Stimulated activated CD4-positive, alpha-beta T cell treated with anti-CD3 and anti-CD28 coated beads, Interleukin-15, amount 100 ng/mL, for 24 hours (primary cell): ENCODE measurements at regions not wholly inside any gene's neighbourhood (a gene's known extent, or its start where the extent isn't known, plus 50 kb on each side); places are given as distances from the start of the nearest gene placed in this dataset.
A peak's percentile ranks its signal among the peaks of the same experiment; 100 is the strongest.
"Not testable (repeated sequence)": the region's sequence is repeated elsewhere in the genome, so short reads cannot be mapped to it uniquely, and the experiment has no call there.

ENCODE experiments used
- DNase-seq: peaks from one replicate; pipeline ENCODE4 v3.0.0-alpha.2; 2020

GRCh38 chr4:189740873-189741272 lies 199.8 kb upstream of the FRG1 start:
- no peak for DNase-seq

GRCh38 chr4:189753092-189753491 lies 187.6 kb upstream of the FRG1 start:
- DNase-seq: not testable (repeated sequence)

GRCh38 chr4:189763583-189763982 lies 177.1 kb upstream of the FRG1 start:
- DNase-seq: no peak

DNA sequence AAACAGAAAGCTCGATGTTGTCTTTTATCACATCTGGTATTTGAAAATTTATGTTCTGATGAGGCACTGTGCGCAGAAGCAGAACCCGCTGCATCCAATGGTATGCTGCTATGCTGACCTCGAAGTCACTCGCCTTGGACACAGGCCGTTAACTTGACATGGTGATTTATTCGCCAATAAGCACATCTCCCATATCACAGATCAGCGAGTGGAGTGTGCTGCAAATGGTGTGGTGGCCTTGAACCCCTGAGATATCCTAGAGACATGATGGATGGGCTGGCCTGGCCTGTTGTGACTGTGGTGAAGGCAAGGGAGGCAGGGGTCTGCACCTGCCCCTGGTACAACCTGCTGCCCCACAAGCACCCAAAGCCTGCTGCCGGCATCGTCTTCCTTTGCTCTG lies 175.4 kb upstream of the FRG1 start:
- DNase-seq: no peak

GRCh38 chr4:189765736-189766135 lies 174.9 kb upstream of the FRG1 start:
- DNase-seq: no peak

DNA sequence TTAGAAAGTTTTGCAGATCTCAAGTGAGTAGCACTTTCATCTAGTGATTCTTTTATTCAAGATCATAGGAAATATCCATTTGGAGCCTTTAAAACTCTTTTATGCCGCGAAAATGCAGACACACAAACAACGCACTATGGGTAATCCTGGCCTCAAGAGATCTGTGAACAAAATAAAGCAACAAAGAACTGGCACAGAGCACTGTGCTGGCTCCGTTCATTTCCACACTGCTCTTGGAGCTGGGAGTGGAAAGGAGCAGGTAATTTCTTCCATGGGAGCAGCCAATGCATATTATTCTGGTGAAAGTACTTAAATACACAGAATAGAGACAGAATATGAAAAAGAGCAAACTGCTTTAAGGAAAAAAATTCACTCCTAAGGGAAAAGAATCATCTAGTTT lies 172.7 kb upstream of the FRG1 start:
- DNase-seq: no peak

DNA sequence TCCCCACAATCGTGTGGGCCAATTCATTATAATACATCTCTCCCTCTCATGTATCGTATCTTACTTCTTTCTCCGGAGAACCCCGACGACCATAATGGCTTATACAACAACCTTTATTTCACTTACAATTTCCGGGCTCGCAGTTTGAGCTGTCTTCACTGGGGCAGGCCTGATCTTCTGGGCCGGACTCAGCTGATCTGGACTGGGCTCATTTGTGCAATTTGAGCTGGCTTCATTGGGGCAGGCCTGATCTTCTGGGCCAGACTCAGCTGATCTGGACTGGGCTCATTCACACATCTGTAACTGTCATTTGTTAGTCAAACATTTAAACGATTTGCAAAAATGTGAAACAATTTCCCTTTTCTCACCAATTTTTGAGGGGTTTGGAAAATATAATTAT lies 171.5 kb upstream of the FRG1 start:
- no peak for DNase-seq

GRCh38 chr4:189771696-189772361 lies 168.8 kb upstream of the FRG1 start:
- no peak for DNase-seq

GRCh38 chr4:189773909-189774308 lies 166.8 kb upstream of the FRG1 start:
- no peak for DNase-seq

DNA sequence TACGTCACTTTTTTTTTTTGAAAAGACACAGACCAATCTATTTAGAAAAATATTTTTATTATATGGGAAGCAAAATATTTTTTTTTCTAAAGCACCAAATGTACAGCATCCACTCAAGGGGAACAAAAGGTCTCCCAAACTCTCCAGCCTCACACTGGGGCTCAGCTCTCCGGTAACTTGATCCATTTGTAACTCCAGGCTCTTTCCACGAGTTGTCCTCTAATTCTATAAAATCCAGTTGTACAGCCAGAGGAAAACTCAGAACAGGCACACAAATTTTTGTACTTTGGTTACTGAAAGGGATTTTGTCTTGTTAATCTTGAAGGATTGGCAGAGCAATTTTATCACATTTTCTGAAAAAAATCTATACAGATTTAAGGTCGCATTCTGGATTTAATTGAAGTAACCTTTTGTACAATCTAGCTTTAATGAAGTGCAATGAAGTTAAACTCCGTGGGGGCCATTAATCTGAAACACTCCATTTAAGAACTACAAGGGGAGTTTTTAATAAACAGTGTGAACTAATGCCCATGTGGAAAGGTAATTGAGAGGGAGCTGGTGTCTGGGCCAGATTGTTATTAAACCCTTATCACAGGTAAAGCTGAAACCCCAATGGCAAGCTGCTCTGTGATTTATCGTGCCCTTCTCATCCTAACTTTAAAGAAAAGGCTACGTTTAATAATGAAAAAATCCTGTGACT lies 161.2 kb upstream of the FRG1 start:
- DNase-seq: no peak

DNA sequence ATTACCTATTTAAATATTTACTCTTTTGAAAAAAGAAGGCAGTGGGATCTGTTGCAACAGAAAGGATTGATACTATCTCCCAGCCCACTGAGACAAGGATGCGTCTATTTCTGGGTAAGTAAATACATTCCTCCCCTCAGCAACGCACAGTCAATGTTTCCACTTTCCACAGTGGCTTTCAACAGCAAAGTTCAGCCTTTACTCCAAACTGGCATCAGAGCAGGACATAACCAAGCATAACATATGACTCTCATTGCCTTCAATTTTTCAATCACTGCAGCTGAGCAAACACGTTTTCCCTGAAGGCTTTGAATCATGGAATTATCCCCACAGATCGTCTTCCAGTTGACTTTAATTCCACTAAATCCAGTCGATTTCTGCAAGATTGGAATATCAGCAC lies 160.3 kb upstream of the FRG1 start:
- DNase-seq: no peak

GRCh38 chr4:189784651-189785050 lies 156.0 kb upstream of the FRG1 start:
- DNase-seq: no peak

GRCh38 chr4:189785257-189785656 lies 155.4 kb upstream of the FRG1 start:
- DNase-seq: no peak

DNA sequence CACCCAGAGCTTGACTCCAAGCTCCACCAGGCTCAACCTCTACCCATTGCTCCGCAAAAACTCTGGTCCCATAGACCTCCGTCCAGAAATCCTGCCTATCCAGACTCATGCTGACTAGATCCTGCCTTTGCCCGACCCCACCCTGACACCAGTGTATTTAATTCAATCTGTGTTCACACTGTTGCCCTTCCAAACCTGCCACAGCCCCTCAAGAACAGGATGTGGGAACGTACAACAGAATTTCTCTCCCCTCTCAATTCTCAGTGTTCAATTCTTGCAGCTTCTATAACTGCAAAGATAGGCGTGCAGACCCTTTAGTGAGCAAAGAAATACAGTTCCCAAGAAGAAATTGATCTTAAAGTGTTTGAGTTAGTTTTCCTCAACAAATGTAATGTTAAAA lies 154.2 kb upstream of the FRG1 start:
- no peak for DNase-seq

GRCh38 chr4:189787216-189788031 lies 153.2 kb upstream of the FRG1 start:
- DNase-seq: no peak

DNA sequence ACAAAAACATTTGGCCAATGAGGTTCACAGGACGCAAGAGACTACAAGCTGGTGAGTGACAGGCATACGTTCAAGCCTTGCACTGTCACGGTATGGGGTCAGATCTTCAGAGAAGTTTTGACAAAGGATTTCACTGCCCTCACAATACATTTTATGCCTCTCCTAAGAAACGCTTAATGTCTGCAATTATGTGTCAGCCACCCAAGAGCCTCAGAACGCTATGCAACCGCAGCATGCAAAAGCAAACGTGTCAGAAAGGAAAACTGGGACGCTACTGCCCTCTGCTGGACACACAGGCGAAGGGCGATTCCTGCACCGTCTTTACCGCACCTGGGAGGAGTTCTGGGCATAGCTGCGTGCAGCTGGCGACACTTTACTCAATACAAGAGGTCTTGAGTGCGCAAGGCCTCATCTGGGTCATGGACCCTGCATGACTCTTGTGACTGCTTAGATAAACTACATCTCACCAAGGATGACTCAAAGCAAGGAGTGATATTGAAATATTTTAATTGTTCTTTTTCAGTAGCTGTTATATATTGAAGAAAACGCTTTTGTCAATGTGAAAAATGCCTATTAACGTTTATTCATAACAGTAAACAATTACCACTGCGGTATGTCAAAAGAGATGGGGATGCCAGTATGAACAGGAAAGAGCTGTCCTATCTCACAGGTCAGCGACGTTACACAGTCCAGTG lies 147.6 kb upstream of the FRG1 start:
- DNase-seq: peak; percentile 72

GRCh38 chr4:189800545-189801088 lies 140.1 kb upstream of the FRG1 start:
- DNase-seq: no peak

DNA sequence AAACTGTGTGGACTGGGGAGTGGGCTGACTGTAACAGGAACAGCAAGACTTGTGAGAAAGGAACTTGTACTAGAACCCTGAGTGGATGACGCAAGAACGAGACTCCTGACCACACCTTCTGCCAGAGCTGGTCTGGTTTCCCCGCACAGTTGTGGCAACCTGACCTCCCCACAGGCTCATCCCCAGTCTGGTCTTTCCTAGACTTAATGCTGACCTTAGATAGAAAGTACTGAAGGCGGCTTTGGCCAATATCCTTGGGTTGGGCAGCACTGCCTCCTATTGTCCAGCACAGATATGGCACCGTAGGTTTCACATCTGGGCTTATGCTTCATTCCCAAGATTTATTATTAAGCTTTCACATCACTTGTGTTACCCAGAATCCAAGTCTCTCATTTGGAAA lies 137.8 kb upstream of the FRG1 start:
- no peak for DNase-seq

DNA sequence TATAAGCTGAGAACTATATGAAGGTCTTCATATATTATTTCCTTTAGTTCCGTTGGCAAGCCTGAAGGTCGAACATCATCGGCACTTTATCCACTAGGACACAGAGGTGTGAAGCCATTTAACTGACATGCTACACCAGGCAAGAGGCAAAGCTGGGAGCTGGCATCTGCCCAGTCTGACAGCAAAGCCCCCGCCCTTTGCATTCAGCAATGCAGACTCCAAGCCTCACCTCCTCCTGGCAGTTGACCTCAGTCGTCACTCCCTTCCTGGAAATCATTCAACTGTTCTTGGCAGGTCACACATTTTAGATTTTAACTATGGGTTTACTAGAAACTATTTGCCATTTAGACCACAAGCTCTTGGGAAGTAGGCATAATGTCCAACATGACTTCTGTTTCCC lies 135.8 kb upstream of the FRG1 start:
- no peak for DNase-seq

- no peak for DNase-seq
Measured at GRCh38 chr4:189806506-189806905, 134.2 kb upstream of the FRG1 start.

- no peak for DNase-seq
Measured at GRCh38 chr4:189807031-189807430, 133.6 kb upstream of the FRG1 start.

DNA sequence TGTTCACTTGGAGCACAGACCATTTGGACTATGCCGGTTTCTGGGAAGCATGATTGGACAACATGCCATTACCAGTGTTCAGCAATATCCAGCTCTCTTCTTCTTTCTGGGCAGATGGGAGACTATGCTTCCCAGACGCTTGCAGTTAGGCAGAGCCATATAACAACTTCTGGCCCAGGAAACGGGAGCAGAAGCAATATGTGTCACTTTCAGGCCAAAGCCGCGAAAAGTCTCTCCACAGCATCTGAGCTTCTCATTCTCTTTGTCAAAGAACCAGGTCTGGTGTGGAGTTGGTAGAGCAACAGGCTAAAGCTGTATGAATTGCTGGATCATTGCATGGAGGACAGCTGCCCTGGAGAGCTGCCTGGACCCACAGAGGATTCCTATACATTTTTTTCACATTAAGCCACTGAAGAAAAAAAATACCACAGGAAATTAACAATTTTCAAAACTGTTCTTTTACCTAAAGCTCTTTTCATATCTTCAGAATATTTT lies 131.4 kb upstream of the FRG1 start:
- no peak for DNase-seq

DNA sequence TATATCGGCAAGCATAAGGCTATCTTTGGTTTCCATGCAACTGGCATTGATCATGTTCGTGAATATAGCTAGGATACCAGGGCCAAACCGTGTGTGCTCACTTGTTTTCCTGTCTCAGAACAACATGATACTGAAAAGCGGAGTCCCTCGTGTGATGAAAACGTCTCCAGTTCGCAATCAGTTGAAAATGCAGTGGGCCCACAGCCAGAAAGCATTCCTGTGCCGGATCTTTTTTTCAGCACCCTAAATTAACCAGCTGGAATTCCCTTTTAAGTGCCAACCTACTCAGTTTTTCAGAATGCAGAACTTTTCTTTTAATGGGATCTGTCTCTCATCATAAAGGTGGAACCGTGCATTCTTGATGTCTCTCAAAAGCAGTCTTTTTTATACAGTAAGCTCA lies 130.8 kb upstream of the FRG1 start:
- no peak for DNase-seq
